Upper lobe of right lung (tissue), 1 donor: ENCODE measurements at regions not wholly inside any gene's neighbourhood (a gene's known extent, or its start where the extent isn't known, plus 50 kb on each side); places are given as distances from the start of the nearest gene placed in this dataset.

Experiments
- ATAC-seq: fragments of 200-7000 bp; cut with Tn5 transposase; one replicate; pipeline ENCODE4 v1.9.1; 2020; ENCODE audit warnings: mild to moderate bottlenecking, moderate library complexity
- DNase-seq: peaks from one replicate; pipeline ENCODE4 v3.0.0-alpha.2; 2020
- H3K27ac ChIP-seq: fragments of 200-600 bp; one replicate; pipeline ENCODE4 v1.8.0; 2022
- H3K27me3 ChIP-seq: fragments of 200-600 bp; one replicate; pipeline ENCODE4 v1.8.0; 2022; ENCODE audit warnings: mild to moderate bottlenecking
- H3K36me3 ChIP-seq: fragments of 200-600 bp; one replicate; pipeline ENCODE4 v1.8.0; 2022
- H3K4me1 ChIP-seq: fragments of 200-600 bp; one replicate; pipeline ENCODE4 v1.8.0; 2022
- H3K4me3 ChIP-seq: fragments of 200-600 bp; one replicate; pipeline ENCODE4 v1.8.0; 2022; ENCODE audit warnings: mild to moderate bottlenecking
- H3K9me3 ChIP-seq: fragments of 200-600 bp; one replicate; pipeline ENCODE4 v1.8.0; 2022
- intact Hi-C: fragments of 100-400 bp; cut with DNase I; formaldehyde crosslinking; loops from one replicate; pipeline ENCODE4 v1.11.0; 2022
- TF ChIP-seq, protein P1 (sequence below): fragments of 200-600 bp; IDR thresholded peaks from one replicate; pipeline ENCODE4 v1.8.0; 2022; ENCODE audit warnings: antibody characterized with exemption
- donor health status: DM: no; HTN: yes; CAD: no; lungs with severe emphysema.

DNA sequence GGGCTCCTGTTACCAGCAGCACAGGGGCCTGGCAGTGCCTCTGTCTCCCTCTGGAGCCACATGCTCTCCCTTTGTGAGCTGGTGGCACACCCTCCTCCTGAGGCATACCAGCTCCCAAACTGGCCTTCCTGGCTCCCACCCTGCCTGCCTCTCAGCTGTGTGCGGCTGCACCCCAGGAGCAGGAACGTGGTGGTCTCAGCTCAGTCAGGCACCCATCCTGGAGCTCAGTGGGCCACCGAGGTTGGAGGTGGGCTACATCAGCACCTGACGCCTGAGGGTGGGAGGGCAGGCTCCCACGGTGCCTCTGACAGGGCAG, 85.9 kb upstream of the NKX1-1 start:
- intact Hi-C loops, result no loop called here
- H3K27me3 ChIP-seq, result peaks cover 54% of the 10 kb centered on the region
- H3K36me3 ChIP-seq, result no peaks in the 10 kb centered on the region
- peak; percentile 43 for DNase-seq
- no peaks in the 10 kb centered on the region for H3K4me1 ChIP-seq
- ATAC-seq, result no peak
- no peak overlapping the region for H3K4me3 ChIP-seq
- H3K27ac ChIP-seq, result no peak overlapping the region
- TF ChIP-seq, protein P1, sequence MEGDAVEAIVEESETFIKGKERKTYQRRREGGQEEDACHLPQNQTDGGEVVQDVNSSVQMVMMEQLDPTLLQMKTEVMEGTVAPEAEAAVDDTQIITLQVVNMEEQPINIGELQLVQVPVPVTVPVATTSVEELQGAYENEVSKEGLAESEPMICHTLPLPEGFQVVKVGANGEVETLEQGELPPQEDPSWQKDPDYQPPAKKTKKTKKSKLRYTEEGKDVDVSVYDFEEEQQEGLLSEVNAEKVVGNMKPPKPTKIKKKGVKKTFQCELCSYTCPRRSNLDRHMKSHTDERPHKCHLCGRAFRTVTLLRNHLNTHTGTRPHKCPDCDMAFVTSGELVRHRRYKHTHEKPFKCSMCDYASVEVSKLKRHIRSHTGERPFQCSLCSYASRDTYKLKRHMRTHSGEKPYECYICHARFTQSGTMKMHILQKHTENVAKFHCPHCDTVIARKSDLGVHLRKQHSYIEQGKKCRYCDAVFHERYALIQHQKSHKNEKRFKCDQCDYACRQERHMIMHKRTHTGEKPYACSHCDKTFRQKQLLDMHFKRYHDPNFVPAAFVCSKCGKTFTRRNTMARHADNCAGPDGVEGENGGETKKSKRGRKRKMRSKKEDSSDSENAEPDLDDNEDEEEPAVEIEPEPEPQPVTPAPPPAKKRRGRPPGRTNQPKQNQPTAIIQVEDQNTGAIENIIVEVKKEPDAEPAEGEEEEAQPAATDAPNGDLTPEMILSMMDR, result no peak
- no peaks in the 10 kb centered on the region for H3K9me3 ChIP-seq

DNA sequence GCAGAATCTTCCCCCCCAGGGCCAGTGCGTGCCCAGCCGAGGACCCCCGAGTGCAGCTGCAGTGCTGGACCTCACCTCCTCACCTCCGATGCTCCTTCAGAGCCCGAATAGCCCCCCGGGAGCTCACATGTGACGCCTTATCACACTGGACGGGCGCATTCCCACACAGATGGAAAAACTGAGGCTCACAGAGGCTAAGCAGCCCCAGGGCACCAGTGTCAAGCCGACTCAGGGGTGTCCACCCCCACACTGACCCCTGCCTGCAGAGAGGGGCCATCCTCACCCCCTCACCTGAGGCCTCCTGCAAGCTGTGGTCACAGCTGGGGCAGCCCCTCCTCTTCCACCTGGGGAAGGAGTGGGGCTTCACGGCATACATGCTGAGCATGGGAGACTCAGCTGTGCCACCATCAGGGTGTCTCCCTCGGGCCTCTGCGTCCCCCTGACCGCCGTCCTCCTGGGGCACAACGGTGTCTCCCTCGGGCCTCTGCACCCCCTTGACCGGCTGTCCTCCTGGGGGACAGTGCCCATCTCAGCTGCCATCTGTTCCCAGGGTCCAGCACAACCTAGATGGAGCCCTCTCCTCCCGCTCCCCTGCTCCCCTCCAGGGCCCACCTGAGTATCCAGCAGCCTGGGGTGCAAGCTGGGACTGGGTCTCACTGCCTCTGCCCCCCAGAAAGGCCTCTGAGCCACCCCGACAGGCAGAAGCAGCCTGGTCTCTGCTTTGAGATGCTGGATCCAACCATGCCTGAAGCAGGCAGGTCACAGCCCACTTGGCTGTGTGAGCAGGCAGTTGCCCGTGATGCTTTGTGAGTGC, 85.3 kb upstream of the NKX1-1 start:
- ATAC-seq (no peak), DNase-seq (peak; percentile 57)
- no peaks in the 10 kb centered on the region for H3K9me3 ChIP-seq
- intact Hi-C loops, result no loop called here
- no peak overlapping the region for H3K27ac ChIP-seq
- H3K27me3 ChIP-seq, result peaks cover 54% of the 10 kb centered on the region
- TF ChIP-seq, protein P1, result no peak
- no peaks in the 10 kb centered on the region for H3K4me1 ChIP-seq
- H3K36me3 ChIP-seq, result no peaks in the 10 kb centered on the region
- H3K4me3 ChIP-seq, result no peak overlapping the region

DNA sequence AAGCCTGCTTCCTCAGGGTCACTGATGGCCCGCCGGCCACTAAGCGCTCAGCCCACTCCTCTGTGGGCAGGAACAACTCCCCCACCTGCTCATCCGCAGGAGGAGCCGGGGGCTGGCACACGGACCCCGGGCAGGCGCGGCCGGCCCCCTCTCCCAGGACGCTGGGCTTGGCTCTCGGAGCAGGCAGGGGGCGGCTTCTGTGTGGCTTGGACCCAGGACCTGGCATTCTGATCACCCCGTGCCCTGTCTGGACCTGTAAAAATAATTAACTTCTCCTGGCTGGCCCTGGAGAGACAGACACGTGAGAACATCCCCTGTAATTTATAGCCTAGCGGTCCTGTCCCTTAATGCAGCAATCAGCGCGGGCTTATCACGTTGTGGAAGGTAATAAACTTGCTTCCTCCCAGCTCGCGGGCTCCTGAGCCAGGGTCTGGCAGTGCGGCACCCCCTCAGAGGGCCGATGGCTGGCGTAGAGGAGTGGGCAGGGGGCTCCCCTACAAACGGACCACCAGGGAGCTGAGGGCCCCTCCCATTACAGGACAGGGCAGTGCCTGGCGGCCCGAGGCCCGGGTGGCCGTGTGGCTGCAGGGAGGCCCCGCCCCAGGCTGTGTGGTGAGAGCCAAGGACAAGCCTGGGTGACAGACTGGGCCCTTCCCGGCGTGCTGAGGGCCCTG, 84.5 kb upstream of the NKX1-1 start:
- intact Hi-C loops, result no loop called here
- H3K27me3 ChIP-seq, result peaks cover 54% of the 10 kb centered on the region
- no peak overlapping the region for H3K27ac ChIP-seq
- peaks cover 4% of the 10 kb centered on the region for H3K9me3 ChIP-seq
- no peaks in the 10 kb centered on the region for H3K4me1 ChIP-seq
- DNase-seq, result peak; percentile 54
- TF ChIP-seq, protein P1, result no peak
- H3K36me3 ChIP-seq, result no peaks in the 10 kb centered on the region
- no peak for ATAC-seq
- no peak overlapping the region for H3K4me3 ChIP-seq

DNA sequence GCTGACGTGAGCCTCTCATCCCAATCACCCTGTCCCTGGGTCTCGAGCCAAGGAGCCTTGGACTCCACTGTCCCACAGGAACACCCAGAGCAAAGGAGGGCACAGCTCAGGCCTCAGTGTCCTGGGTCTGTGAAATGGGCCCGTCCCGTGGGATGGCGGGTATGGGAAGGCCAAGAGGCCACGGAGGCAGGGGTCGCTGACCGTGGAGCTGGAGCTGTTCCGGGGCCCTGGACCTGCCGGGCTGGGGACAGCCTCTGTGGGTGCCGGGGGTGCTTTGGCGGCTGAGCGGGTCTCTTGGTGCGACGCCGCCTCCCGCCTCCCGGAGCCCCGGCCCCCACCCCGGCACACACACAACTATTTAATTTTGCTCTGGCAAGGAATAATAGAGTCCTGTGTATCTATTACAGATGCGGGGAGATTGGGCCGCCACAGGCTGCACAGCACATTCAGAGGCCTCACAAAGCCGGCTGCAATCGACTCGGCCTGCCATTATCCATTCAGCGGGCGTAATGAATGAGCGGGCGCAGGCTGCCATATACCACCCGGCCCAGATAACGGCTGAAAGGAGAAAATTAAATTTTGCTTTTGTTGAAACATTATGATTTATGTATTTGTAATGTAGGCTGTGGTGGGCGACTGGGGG, 83.9 kb upstream of the NKX1-1 start:
- DNase-seq (no peak), ATAC-seq (no peak)
- TF ChIP-seq, protein P1, result no peak
- H3K4me3 ChIP-seq, result no peak overlapping the region
- H3K27me3 ChIP-seq, result peaks cover 50% of the 10 kb centered on the region
- intact Hi-C loops, result no loop called here
- H3K4me1 ChIP-seq, result no peaks in the 10 kb centered on the region
- no peaks in the 10 kb centered on the region for H3K36me3 ChIP-seq
- H3K27ac ChIP-seq, result no peak overlapping the region
- H3K9me3 ChIP-seq, result peaks cover 10% of the 10 kb centered on the region

DNA sequence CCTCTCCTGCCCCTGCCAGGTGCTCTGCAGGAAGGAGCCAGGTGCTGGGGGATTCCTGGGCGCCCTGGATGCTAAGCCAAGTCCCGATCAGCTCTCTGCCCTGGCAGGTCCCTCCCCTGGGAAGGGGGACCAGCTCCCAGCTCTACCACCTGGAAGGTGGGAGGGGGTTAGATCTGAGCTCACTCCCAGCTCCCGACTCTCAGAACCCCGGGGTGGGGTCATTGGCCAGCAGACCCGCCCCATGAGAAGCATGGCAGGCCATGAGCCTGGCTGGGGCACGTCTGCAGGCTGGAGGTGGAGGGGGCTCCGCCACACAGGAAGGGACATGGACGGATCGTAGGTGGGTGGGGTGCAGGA, 83.4 kb upstream of the NKX1-1 start:
- no peak overlapping the region for H3K27ac ChIP-seq
- ATAC-seq (no peak), DNase-seq (peak; percentile 49)
- no peaks in the 10 kb centered on the region for H3K36me3 ChIP-seq
- TF ChIP-seq, protein P1, result no peak
- no peaks in the 10 kb centered on the region for H3K4me1 ChIP-seq
- H3K4me3 ChIP-seq, result no peak overlapping the region
- H3K27me3 ChIP-seq, result peaks cover 46% of the 10 kb centered on the region
- H3K9me3 ChIP-seq, result peaks cover 10% of the 10 kb centered on the region
- intact Hi-C loops, result no loop called here
